Stomach (tissue), 4 donors: ENCODE measurements at regions not wholly inside any gene's neighbourhood (a gene's known extent, or its start where the extent isn't known, plus 50 kb on each side); places are given as distances from the start of the nearest gene placed in this dataset.

Source experiments
- POLR2A ChIP-seq, 4 donors: fragments of 450-650 bp; IDR thresholded peaks; one replicate each; pipeline ENCODE4 v1.6.1; 2016; ENCODE audit warnings: antibody characterized with exemption in 4 of 4, control low read depth in 2 of 4, mild to moderate bottlenecking in 1 of 4, moderate library complexity in 1 of 4
- POLR2AphosphoS5 ChIP-seq, 3 donors: sonication (generic); formaldehyde crosslinking; IDR thresholded peaks; one replicate each; pipeline ENCODE4 v1.6.1; 2016; ENCODE audit warnings: antibody characterized with exemption in 3 of 3

DNA sequence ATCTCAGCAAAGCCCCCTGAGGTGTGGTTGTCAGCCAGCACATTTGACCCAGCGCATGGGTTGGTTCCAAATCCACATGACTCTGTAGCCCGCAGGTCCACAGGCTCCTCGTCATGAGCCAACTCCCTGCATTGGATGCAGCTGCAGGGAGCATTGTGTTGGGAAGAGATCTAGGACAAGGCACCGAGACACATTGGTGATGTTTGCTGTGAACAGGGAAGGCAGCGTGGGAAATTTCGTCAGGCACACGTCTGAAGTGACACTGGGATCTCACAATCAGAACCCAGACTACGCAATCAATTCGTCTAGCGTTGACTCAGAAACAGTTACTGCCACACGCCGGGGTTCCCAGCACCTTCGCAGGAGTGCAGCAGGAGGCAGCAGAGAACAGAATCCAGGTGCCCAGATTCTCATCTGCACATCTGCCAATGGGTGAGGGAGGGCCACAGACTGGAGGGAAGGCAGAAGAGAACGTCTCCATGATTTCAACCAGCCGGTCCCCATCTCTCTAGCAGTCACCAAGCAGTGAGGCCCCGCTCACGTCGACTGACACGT lies 177.0 kb downstream of the TTLL2 start:
- TF ChIP-seq POLR2AphosphoS5 (IDR thresholded peaks at IDR 0.05) (peak in 1 of 3 donors; percentile 6), POLR2A (IDR thresholded peaks at IDR 0.05) (no peak)
